HCT116 (cell line): ENCODE measurements at regions not wholly inside any gene's neighbourhood (a gene's known extent, or its start where the extent isn't known, plus 50 kb on each side); places are given as distances from the start of the nearest gene placed in this dataset.

Source experiments
- ATAC-seq: fragments of 200-7000 bp; cut with Tn5 transposase; 2 replicates; pipeline ENCODE4 v1.9.1; 2020; ENCODE audit warnings: mild to moderate bottlenecking, moderate library complexity
- BruUV-seq: library from RNA; stranded (reverse); fragments of 400-500 nt; replicated peaks from 2 replicates; lab custom pipeline; 2021; lab: Mats Ljungman, UMichigan
- CTCF ChIA-PET: fragments of 300-600 bp; sonication (Branson Sonifier 250); formaldehyde crosslinking; loops from one replicate; lab custom pipeline; 2021; ENCODE audit warnings: antibody characterized with exemption; lab: Charles Lee
- POLR2A ChIA-PET: fragments of 300-600, 350-600 bp; sonication (Branson Sonifier 250); formaldehyde crosslinking; loops from one replicate; lab custom pipeline; 2021; ENCODE audit warnings: antibody characterized with exemption; lab: Charles Lee
- RAD21 ChIA-PET, 2 experiments: fragments of 300-600 bp; sonication (Branson Sonifier 250); formaldehyde crosslinking; loops; one replicate each; lab custom pipeline; 2023; ENCODE audit warnings: low total read pairs in 2 of 2; ENCODE audit not compliant: uncharacterized antibody in 2 of 2, unreplicated experiment in 2 of 2, low non-redundant PET in 1 of 2; lab: Charles Lee
- DNase-seq: peaks from one replicate; pipeline ENCODE4 v3.0.0-alpha.2; 2010; ENCODE audit warnings: low read depth, low spot score
- H2AFZ ChIP-seq: fragments of 200-600 bp; shearing (Covaris generic), sonication (generic); 2 replicates; pipeline ENCODE4 v1.6.1; 2017; ENCODE audit warnings: low read depth, mixed run types, mixed read lengths, antibody characterized with exemption, low read length; ENCODE audit not compliant: poor library complexity, severe bottlenecking
- H3K27ac ChIP-seq: 2 replicates; pipeline ENCODE4 v1.5.1; 2012; ENCODE audit warnings: low read depth, low read length
- H3K27me3 ChIP-seq: fragments of 200-600 bp; sonication (generic); 2 replicates; pipeline ENCODE4 v1.6.1; 2016; ENCODE audit warnings: mixed run types, low read length, mixed read lengths; ENCODE audit not compliant: insufficient read depth
- H3K36me3 ChIP-seq, 2 experiments: fragments of 200-500 bp in 1 of 2; fragments of 200-600 bp in 1 of 2; sonication (Bioruptor generic) in 1 of 2; sonication (generic) in 1 of 2; 2 replicates each; pipeline versions ENCODE4 v1.5.1 to v1.6.1; 2014 to 2016; ENCODE audit warnings: low read length in 2 of 2, inconsistent platforms in 1 of 2, mixed read lengths in 1 of 2, mixed run types in 1 of 2; ENCODE audit not compliant: insufficient read depth in 2 of 2, control insufficient read depth in 1 of 2
- H3K4me1 ChIP-seq, 2 experiments: fragments of 200-600 bp in 1 of 2; sonication (generic) in 1 of 2; 2 replicates each; pipeline versions ENCODE4 v1.5.1 to v1.6.1; 2012 to 2017; ENCODE audit warnings: low read length in 2 of 2, inconsistent platforms in 1 of 2, mild to moderate bottlenecking in 1 of 2, mixed read lengths in 1 of 2, mixed run types in 1 of 2, moderate library complexity in 1 of 2; ENCODE audit not compliant: insufficient read depth in 2 of 2, control insufficient read depth in 1 of 2
- H3K4me2 ChIP-seq: fragments of 200-600 bp; sonication (generic); 2 replicates; pipeline ENCODE4 v1.6.1; 2017; ENCODE audit warnings: mixed run types, low read length, mixed read lengths
- H3K4me3 ChIP-seq, 2 experiments: fragments of 200-600 bp in 1 of 2; sonication (generic) in 1 of 2; replicated peaks in 1 of 2; 2 replicates each; pipeline ENCODE4 v1.5.1; 2011 to 2016; ENCODE audit warnings: low read length in 2 of 2, control low read depth in 1 of 2, low read depth in 1 of 2, mild to moderate bottlenecking in 1 of 2, mixed read lengths in 1 of 2, mixed run types in 1 of 2
- H3K79me2 ChIP-seq: fragments of 200-600 bp; sonication (generic); 2 replicates; pipeline ENCODE4 v1.6.1; 2017; ENCODE audit warnings: mild to moderate bottlenecking, mixed run types, low read length, moderate library complexity, mixed read lengths; ENCODE audit not compliant: insufficient read depth
- H3K9ac ChIP-seq: fragments of 200-600 bp; sonication (generic); 2 replicates; pipeline ENCODE4 v1.6.1; 2016; ENCODE audit warnings: low read length, mixed read lengths
- H3K9me2 ChIP-seq: fragments of 200-600 bp; sonication (generic), shearing (Covaris generic); 2 replicates; pipeline ENCODE4 v1.6.1; 2017; ENCODE audit warnings: mixed run types, mild to moderate bottlenecking, moderate library complexity; ENCODE audit not compliant: insufficient read depth
- H3K9me3 ChIP-seq, 2 experiments: fragments of 200-500 bp in 1 of 2; fragments of 200-600 bp in 1 of 2; sonication (Bioruptor generic) in 1 of 2; sonication (generic) in 1 of 2; 2 replicates each; pipeline ENCODE4 v1.6.1; 2014 to 2017; ENCODE audit warnings: low read length in 2 of 2, mixed read lengths in 2 of 2, inconsistent platforms in 1 of 2, low read depth in 1 of 2, mild to moderate bottlenecking in 1 of 2, mixed run types in 1 of 2, moderate library complexity in 1 of 2; ENCODE audit not compliant: control insufficient read depth in 1 of 2, insufficient read depth in 1 of 2
- H4K20me1 ChIP-seq: fragments of 200-600 bp; sonication (generic), shearing (Covaris generic); 2 replicates; pipeline ENCODE4 v1.6.1; 2017; ENCODE audit warnings: mixed run types, mild to moderate bottlenecking, moderate library complexity; ENCODE audit not compliant: insufficient read depth
- CTCF ChIP-seq, 3 experiments: fragments of 200-600 bp in 1 of 3; sonication (generic) in 1 of 3; IDR thresholded peaks in 2 of 3; conservative IDR thresholded peaks in 1 of 3; 2 replicates each; pipeline ENCODE4 v1.5.1; 2012 to 2017; ENCODE audit warnings: low read depth in 2 of 3, low read length in 2 of 3, antibody characterized with exemption in 1 of 3, borderline replicate concordance in 1 of 3, control low read depth in 1 of 3, mild to moderate bottlenecking in 1 of 3, mixed read lengths in 1 of 3, mixed run types in 1 of 3, moderate library complexity in 1 of 3; ENCODE audit not compliant: insufficient read depth in 1 of 3
- ELF1 ChIP-seq: IDR thresholded peaks from 2 replicates; pipeline ENCODE4 v1.6.1; 2012; ENCODE audit warnings: low read depth, borderline replicate concordance
- FOSL1 ChIP-seq: IDR thresholded peaks from 2 replicates; pipeline ENCODE4 v1.6.1; 2012; ENCODE audit warnings: low read depth
- JUND ChIP-seq: IDR thresholded peaks from 2 replicates; pipeline ENCODE4 v1.6.1; 2012
- MAX ChIP-seq: IDR thresholded peaks from 2 replicates; pipeline ENCODE4 v1.6.1; 2012
- POLR2AphosphoS5 ChIP-seq: IDR thresholded peaks from 2 replicates; pipeline ENCODE4 v1.6.1; 2011; ENCODE audit warnings: mild to moderate bottlenecking, low read depth, low read length, moderate library complexity
- RAD21 ChIP-seq: IDR thresholded peaks from 2 replicates; pipeline ENCODE4 v1.6.1; 2012; ENCODE audit warnings: low read depth, mild to moderate bottlenecking
- ZBTB33 ChIP-seq: IDR thresholded peaks from 2 replicates; pipeline ENCODE4 v1.6.1; 2011; ENCODE audit warnings: mild to moderate bottlenecking, low read length, moderate library complexity; ENCODE audit not compliant: insufficient replicate concordance; ENCODE audit errors: extremely low read depth
- intact Hi-C: fragments of 100-400 bp; cut with micrococcal nuclease; formaldehyde crosslinking; loops from 2 replicates; pipeline ENCODE4 v1.10.0; 2022
- TF ChIP-seq, protein P1 (sequence below): IDR thresholded peaks from 2 replicates; pipeline ENCODE4 v1.6.1; 2012; ENCODE audit warnings: low read depth

- H3K4me1 ChIP-seq = no peaks in the 10 kb centered on the region
- RAD21 ChIA-PET = no interaction called here
- no peak overlapping the region for H3K4me2 ChIP-seq
Observed at GRCh38 chr12:88801227-88802095, 221.2 kb upstream of the KITLG start.

More at GRCh38 chr12:88801227-88802095, 221.2 kb upstream of the KITLG start:
- Histone ChIP-seq H4K20me1 (no peaks in the 10 kb centered on the region), H3K79me2 (no peaks in the 10 kb centered on the region), H3K27ac (no peak overlapping the region), H3K36me3 (no peaks in the 10 kb centered on the region), H3K9ac (no peak overlapping the region), H3K9me2 (no peaks in the 10 kb centered on the region), H3K4me3 (no peak overlapping the region), H3K9me3 (peaks cover 0 to 3% of the 10 kb centered on the region in 2 experiments; a peak in 2 of 4 replicates)
- ATAC-seq = no peak
- POLR2A ChIA-PET = no interaction called here
- BruUV-seq = no TSS peak
- intact Hi-C loops = no loop called here
- DNase-seq = no peak
- TF ChIP-seq MAX (no peak), ELF1 (no peak), RAD21 (no peak), ZBTB33 (no peak), POLR2AphosphoS5 (no peak), JUND (no peak), FOSL1 (no peak), CTCF (IDR thresholded peaks at IDR 0.05 in 2 of 3, conservative IDR thresholded peaks at IDR 0.05 in 1 of 3; ENCODE audit: borderline replicate concordance in 1 of 3, insufficient read depth in 1 of 3, low read depth in 2 of 3, low read length in 2 of 3) (no peak)
- TF ChIP-seq, protein P1, sequence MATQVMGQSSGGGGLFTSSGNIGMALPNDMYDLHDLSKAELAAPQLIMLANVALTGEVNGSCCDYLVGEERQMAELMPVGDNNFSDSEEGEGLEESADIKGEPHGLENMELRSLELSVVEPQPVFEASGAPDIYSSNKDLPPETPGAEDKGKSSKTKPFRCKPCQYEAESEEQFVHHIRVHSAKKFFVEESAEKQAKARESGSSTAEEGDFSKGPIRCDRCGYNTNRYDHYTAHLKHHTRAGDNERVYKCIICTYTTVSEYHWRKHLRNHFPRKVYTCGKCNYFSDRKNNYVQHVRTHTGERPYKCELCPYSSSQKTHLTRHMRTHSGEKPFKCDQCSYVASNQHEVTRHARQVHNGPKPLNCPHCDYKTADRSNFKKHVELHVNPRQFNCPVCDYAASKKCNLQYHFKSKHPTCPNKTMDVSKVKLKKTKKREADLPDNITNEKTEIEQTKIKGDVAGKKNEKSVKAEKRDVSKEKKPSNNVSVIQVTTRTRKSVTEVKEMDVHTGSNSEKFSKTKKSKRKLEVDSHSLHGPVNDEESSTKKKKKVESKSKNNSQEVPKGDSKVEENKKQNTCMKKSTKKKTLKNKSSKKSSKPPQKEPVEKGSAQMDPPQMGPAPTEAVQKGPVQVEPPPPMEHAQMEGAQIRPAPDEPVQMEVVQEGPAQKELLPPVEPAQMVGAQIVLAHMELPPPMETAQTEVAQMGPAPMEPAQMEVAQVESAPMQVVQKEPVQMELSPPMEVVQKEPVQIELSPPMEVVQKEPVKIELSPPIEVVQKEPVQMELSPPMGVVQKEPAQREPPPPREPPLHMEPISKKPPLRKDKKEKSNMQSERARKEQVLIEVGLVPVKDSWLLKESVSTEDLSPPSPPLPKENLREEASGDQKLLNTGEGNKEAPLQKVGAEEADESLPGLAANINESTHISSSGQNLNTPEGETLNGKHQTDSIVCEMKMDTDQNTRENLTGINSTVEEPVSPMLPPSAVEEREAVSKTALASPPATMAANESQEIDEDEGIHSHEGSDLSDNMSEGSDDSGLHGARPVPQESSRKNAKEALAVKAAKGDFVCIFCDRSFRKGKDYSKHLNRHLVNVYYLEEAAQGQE = no peak
- TF ChIP-seq, all 23 proteins: peak for 0
- no peaks in the 10 kb centered on the region for H3K27me3 ChIP-seq
- no peak overlapping the region for H2AFZ ChIP-seq
- CTCF ChIA-PET = no interaction called here
